ENCODE measurements at regions not wholly inside any gene's neighbourhood (a gene's known extent, or its start where the extent isn't known, plus 50 kb on each side); places are given as distances from the start of the nearest gene placed in this dataset.

- no peak for DNase-seq
These were observed 164.0 kb downstream of the TFCP2L1 start for GRCh38 chr2:121120991-121121390.

GRCh38 chr2:121121661-121122060 is 163.3 kb downstream of the TFCP2L1 start:
- no peak for DNase-seq

- no peak for DNase-seq
These were observed 161.7 kb downstream of the TFCP2L1 start for GRCh38 chr2:121123268-121123667.

- no peak for DNase-seq
These were observed 160.7 kb downstream of the TFCP2L1 start for GRCh38 chr2:121124330-121124729.

GRCh38 chr2:121125350-121125749 is 159.7 kb downstream of the TFCP2L1 start:
- DNase-seq, result no peak

- DNase-seq, result peak in 12 of 56 donors; percentile 3 to 47 (median 8)
These were observed 156.0 kb downstream of the TFCP2L1 start for GRCh38 chr2:121128741-121129659.

GRCh38 chr2:121129692-121130091 is 155.3 kb downstream of the TFCP2L1 start:
- no peak for DNase-seq

GRCh38 chr2:121130301-121130850 is 154.6 kb downstream of the TFCP2L1 start:
- no peak for DNase-seq

- DNase-seq, result no peak
These were observed 153.6 kb downstream of the TFCP2L1 start for GRCh38 chr2:121131375-121131774.

- DNase-seq, result no peak
These were observed 152.8 kb downstream of the TFCP2L1 start for GRCh38 chr2:121132054-121132761.

- DNase-seq, result no peak
These were observed 152.3 kb downstream of the TFCP2L1 start for GRCh38 chr2:121132762-121133107.

GRCh38 chr2:121133551-121134319 is 151.3 kb downstream of the TFCP2L1 start:
- DNase-seq, result no peak

GRCh38 chr2:121134728-121135127 is 150.3 kb downstream of the TFCP2L1 start:
- no peak for DNase-seq

- no peak for DNase-seq
These were observed 149.7 kb downstream of the TFCP2L1 start for GRCh38 chr2:121135168-121135853.

- no peak for DNase-seq
These were observed 148.7 kb downstream of the TFCP2L1 start for GRCh38 chr2:121136323-121136722.

- DNase-seq, result no peak
These were observed 147.4 kb downstream of the TFCP2L1 start for GRCh38 chr2:121137571-121137970.

- no peak for DNase-seq
These were observed 144.3 kb downstream of the TFCP2L1 start for GRCh38 chr2:121140734-121141133.

GRCh38 chr2:121142452-121142851 is 142.6 kb downstream of the TFCP2L1 start:
- DNase-seq, result no peak

- DNase-seq, result no peak
These were observed 140.9 kb downstream of the TFCP2L1 start for GRCh38 chr2:121144111-121144510.

GRCh38 chr2:121146630-121147029 is 138.4 kb downstream of the TFCP2L1 start:
- DNase-seq, result no peak

- no peak for DNase-seq
These were observed 137.2 kb downstream of the TFCP2L1 start for GRCh38 chr2:121147766-121148165.
